ENCODE measurements at regions not wholly inside any gene's neighbourhood (a gene's known extent, or its start where the extent isn't known, plus 50 kb on each side); places are given as distances from the start of the nearest gene placed in this dataset.
A peak's percentile ranks its signal among the peaks of the same experiment; 100 is the strongest.

DNA sequence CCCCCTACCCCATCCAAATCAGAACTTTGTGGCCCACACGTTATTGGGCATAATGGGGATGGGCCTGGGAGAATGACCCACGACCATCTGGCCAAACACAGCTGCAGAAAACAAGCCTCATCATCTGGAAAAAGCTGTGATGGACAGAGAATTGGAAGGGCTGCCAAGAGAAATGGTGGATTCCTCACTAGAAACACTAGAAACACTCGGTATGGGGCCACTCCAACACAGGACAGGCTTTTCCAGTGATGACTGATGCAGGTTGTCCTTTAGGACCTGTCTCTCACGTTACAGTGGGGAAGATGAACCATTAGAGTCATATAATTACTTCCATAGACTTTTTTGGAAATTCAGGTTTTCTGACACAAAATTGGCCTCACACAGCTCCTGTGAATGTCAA is 172.4 kb upstream of the TARS1 start:
- H3K4me3 ChIP-seq (ENCODE audit: low read length), result no peak overlapping the region
- TF ChIP-seq, protein P1, sequence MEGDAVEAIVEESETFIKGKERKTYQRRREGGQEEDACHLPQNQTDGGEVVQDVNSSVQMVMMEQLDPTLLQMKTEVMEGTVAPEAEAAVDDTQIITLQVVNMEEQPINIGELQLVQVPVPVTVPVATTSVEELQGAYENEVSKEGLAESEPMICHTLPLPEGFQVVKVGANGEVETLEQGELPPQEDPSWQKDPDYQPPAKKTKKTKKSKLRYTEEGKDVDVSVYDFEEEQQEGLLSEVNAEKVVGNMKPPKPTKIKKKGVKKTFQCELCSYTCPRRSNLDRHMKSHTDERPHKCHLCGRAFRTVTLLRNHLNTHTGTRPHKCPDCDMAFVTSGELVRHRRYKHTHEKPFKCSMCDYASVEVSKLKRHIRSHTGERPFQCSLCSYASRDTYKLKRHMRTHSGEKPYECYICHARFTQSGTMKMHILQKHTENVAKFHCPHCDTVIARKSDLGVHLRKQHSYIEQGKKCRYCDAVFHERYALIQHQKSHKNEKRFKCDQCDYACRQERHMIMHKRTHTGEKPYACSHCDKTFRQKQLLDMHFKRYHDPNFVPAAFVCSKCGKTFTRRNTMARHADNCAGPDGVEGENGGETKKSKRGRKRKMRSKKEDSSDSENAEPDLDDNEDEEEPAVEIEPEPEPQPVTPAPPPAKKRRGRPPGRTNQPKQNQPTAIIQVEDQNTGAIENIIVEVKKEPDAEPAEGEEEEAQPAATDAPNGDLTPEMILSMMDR (conservative IDR thresholded peaks at IDR 0.05; ENCODE audit: low read depth, low read length), result no peak
- TF ChIP-seq EZH2phosphoT487 (IDR thresholded peaks at IDR 0.05; ENCODE audit: borderline replicate concordance, low read length) (no peak), EZH2 (IDR thresholded peaks at IDR 0.05; ENCODE audit: low read length, unreplicated experiment) (no peak)
- H3K79me2 ChIP-seq (ENCODE audit: low read length), result no peaks in the 10 kb centered on the region
- ChIA-PET POLR2A (ENCODE audit: unreplicated experiment) (no interaction called here), CTCF (no interaction called here)
- H3K9me2 ChIP-seq (replicated peaks; ENCODE audit: low read length), result no peaks in the 10 kb centered on the region
- H3K4me1 ChIP-seq (ENCODE audit: insufficient read depth, low read length), result peaks cover 19% of the 10 kb centered on the region
- no peaks in the 10 kb centered on the region for H3K9me3 ChIP-seq (ENCODE audit: low read length)
- H4K20me1 ChIP-seq (ENCODE audit: low read length), result no peaks in the 10 kb centered on the region
- intact Hi-C loops (cut with micrococcal nuclease), result no loop called here
- no peaks in the 10 kb centered on the region for H3K27me3 ChIP-seq (ENCODE audit: low read length)
- DNase-seq, result no peak
- H3K36me3 ChIP-seq (ENCODE audit: low read depth, low read length), result no peaks in the 10 kb centered on the region
- H2AFZ ChIP-seq (ENCODE audit: low read length), result no peak overlapping the region
- no peak overlapping the region for H3K4me2 ChIP-seq (ENCODE audit: low read length)
- no peak overlapping the region for H3K27ac ChIP-seq (ENCODE audit: low read length)
- H3K9ac ChIP-seq (ENCODE audit: low read length), result no peak overlapping the region
- no peaks in the 10 kb centered on the region for H3F3A ChIP-seq (ENCODE audit: low read length, unreplicated experiment)
- no TSS peak for BruUV-seq (replicated peaks)
- ATAC-seq, result no peak

DNA sequence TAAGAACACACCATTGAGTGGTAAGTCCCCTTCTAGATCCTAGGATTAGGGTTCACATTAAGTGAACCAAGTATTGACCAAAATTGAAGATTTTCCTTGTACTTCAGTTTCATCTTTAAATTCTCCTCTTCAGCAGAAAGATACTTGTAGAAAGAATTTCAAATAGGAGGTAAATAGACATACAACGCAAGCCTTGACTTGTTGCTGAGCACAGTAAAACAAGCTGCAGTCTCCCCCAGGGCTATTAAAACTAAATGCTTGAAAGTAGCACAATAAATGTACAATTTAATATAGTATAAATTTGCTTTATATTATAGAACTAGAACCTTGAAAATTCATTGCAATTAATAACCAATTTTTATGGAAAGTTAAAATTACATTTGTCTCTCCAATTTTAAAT is 170.1 kb upstream of the TARS1 start:
- Histone ChIP-seq H3K4me2 (ENCODE audit: low read length) (no peak overlapping the region), H3K27ac (ENCODE audit: low read length) (no peak overlapping the region), H3F3A (ENCODE audit: low read length, unreplicated experiment) (no peaks in the 10 kb centered on the region), H4K20me1 (ENCODE audit: low read length) (no peaks in the 10 kb centered on the region), H3K9ac (ENCODE audit: low read length) (no peak overlapping the region), H3K27me3 (ENCODE audit: low read length) (no peaks in the 10 kb centered on the region), H3K4me1 (ENCODE audit: insufficient read depth, low read length) (peaks cover 19% of the 10 kb centered on the region), H3K79me2 (ENCODE audit: low read length) (no peaks in the 10 kb centered on the region), H3K4me3 (ENCODE audit: low read length) (no peak overlapping the region), H3K36me3 (ENCODE audit: low read depth, low read length) (no peaks in the 10 kb centered on the region), H3K9me2 (replicated peaks; ENCODE audit: low read length) (no peaks in the 10 kb centered on the region), H3K9me3 (ENCODE audit: low read length) (no peaks in the 10 kb centered on the region), H2AFZ (ENCODE audit: low read length) (no peak overlapping the region)
- no peak for TF ChIP-seq EZH2 (IDR thresholded peaks at IDR 0.05; ENCODE audit: low read length, unreplicated experiment)
- TF ChIP-seq, protein P1 (conservative IDR thresholded peaks at IDR 0.05; ENCODE audit: low read depth, low read length), result no peak
- no peak for TF ChIP-seq EZH2phosphoT487 (IDR thresholded peaks at IDR 0.05; ENCODE audit: borderline replicate concordance, low read length)
- CTCF ChIA-PET, result no interaction called here
- BruUV-seq (replicated peaks), result no TSS peak
- no peak for DNase-seq
- intact Hi-C loops (cut with micrococcal nuclease), result loop anchor here (5.0 kb wide), 2 partner anchors 42 to 152 kb away; no protein-coding TSS in a partner anchor
- ATAC-seq, result no peak
- POLR2A ChIA-PET (ENCODE audit: unreplicated experiment), result interaction anchor here (0.6 kb wide), 1 partner anchor 467 kb away, joined by 3 read pairs; no protein-coding TSS in a partner anchor

DNA sequence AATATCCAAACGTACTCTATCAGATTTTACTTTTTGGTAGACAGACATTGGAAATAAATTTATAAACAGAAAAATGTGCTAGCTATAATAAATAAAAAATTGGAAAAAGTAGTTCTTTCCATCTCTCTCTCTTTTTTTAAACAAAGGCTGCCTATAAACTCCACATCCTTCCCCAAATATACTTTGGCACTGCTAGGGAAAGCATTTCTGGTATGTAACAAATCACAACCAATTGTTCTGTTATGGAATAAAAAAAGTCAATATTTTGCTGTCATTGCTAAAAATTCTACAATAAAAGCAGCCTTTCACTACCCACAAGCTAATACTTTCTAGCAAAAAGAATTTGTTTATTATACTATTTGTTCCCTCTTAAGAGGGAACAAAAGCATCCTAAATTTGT is 169.2 kb upstream of the TARS1 start:
- ChIA-PET POLR2A (ENCODE audit: unreplicated experiment) (interaction anchor here (0.6 kb wide), 1 partner anchor 74 kb away, joined by 5 read pairs; no protein-coding TSS in a partner anchor), CTCF (no interaction called here)
- H3K27me3 ChIP-seq (ENCODE audit: low read length), result no peaks in the 10 kb centered on the region

More for the DNA sequence above, 169.2 kb upstream of the TARS1 start:
- intact Hi-C loops (cut with micrococcal nuclease), result loop anchor here (1.0 to 5.0 kb wide), 3 partner anchors 12 to 151 kb away; no protein-coding TSS in a partner anchor
- Histone ChIP-seq H3K36me3 (ENCODE audit: low read depth, low read length) (no peaks in the 10 kb centered on the region), H3K9me2 (replicated peaks; ENCODE audit: low read length) (no peaks in the 10 kb centered on the region), H3K9ac (ENCODE audit: low read length) (no peak overlapping the region; the same call in 1 of the 2 replicates), H3K4me2 (ENCODE audit: low read length) (peak overlapping the region; percentile 35), H3K4me3 (ENCODE audit: low read length) (no peak overlapping the region), H4K20me1 (ENCODE audit: low read length) (no peaks in the 10 kb centered on the region), H3K27ac (ENCODE audit: low read length) (peak overlapping the region; percentile 71), H3K79me2 (ENCODE audit: low read length) (no peaks in the 10 kb centered on the region), H3F3A (ENCODE audit: low read length, unreplicated experiment) (no peaks in the 10 kb centered on the region), H3K9me3 (ENCODE audit: low read length) (no peaks in the 10 kb centered on the region), H2AFZ (ENCODE audit: low read length) (no peak overlapping the region), H3K4me1 (ENCODE audit: insufficient read depth, low read length) (peaks cover 19% of the 10 kb centered on the region)
- DNase-seq, result no peak
- no TSS peak for BruUV-seq (replicated peaks)
- no peak for TF ChIP-seq EZH2 (IDR thresholded peaks at IDR 0.05; ENCODE audit: low read length, unreplicated experiment)
- TF ChIP-seq EZH2phosphoT487 (IDR thresholded peaks at IDR 0.05; ENCODE audit: borderline replicate concordance, low read length), result no peak
- TF ChIP-seq, protein P1 (conservative IDR thresholded peaks at IDR 0.05; ENCODE audit: low read depth, low read length), result no peak
- no peak for ATAC-seq

Data from PC-3 (cell line).